OCI-LY3 (cell line): ENCODE measurements at regions not wholly inside any gene's neighbourhood (a gene's known extent, or its start where the extent isn't known, plus 50 kb on each side); places are given as distances from the start of the nearest gene placed in this dataset.

ENCODE experiments used
- H2AFZ ChIP-seq: fragments of 200-600, 300-600 bp; shearing (Covaris generic); 2 replicates; pipeline ENCODE4 v1.6.0; 2014; ENCODE audit warnings: antibody characterized with exemption, low read depth, low read length
- H3K27ac ChIP-seq: fragments of 200-600, 300-600 bp; sonication (generic); 2 replicates; pipeline ENCODE4 v1.5.1; 2014; ENCODE audit warnings: mild to moderate bottlenecking, low read length, moderate library complexity, mixed read lengths
- H3K27me3 ChIP-seq: fragments of 200-600, 300-600 bp; sonication (generic); 2 replicates; pipeline ENCODE4 v1.6.1; 2014; ENCODE audit warnings: low read depth, low read length, mixed read lengths
- H3K36me3 ChIP-seq: fragments of 200-600, 300-600 bp; sonication (generic); replicated peaks from 2 replicates; pipeline ENCODE3; 2014; ENCODE audit warnings: low read depth, low read length, mixed read lengths
- H3K4me1 ChIP-seq: fragments of 300-600, 200-600 bp; sonication (generic); 2 replicates; pipeline ENCODE4 v1.6.1; 2014; ENCODE audit warnings: low read length, mixed read lengths
- H3K4me2 ChIP-seq: fragments of 200-600, 300-600 bp; sonication (generic); 2 replicates; pipeline ENCODE4 v1.6.1; 2014; ENCODE audit warnings: low read length, mixed read lengths
- H3K4me3 ChIP-seq: fragments of 300-600, 200-600 bp; sonication (generic); 2 replicates; pipeline ENCODE4 v1.5.1; 2014; ENCODE audit warnings: antibody characterized with exemption, mild to moderate bottlenecking, low read length, moderate library complexity
- H3K79me2 ChIP-seq: fragments of 300-600, 200-600 bp; shearing (Covaris generic); 2 replicates; pipeline ENCODE4 v1.6.1; 2014; ENCODE audit warnings: mild to moderate bottlenecking, low read length, mixed read lengths
- H3K9ac ChIP-seq: fragments of 300-600, 200-600 bp; shearing (Covaris generic); 2 replicates; pipeline ENCODE4 v1.6.0; 2014; ENCODE audit warnings: mild to moderate bottlenecking, low read length, moderate library complexity
- H3K9me3 ChIP-seq: fragments of 200-600, 300-600 bp; shearing (Covaris generic); 2 replicates; pipeline ENCODE4 v1.6.1; 2014; ENCODE audit warnings: low read length, mixed read lengths; ENCODE audit not compliant: insufficient read depth
- H4K20me1 ChIP-seq: fragments of 200-600, 300-600 bp; sonication (generic); 2 replicates; pipeline ENCODE4 v1.6.1; 2016; ENCODE audit warnings: low read length, mixed read lengths; ENCODE audit not compliant: insufficient read depth
- EZH2phosphoT487 ChIP-seq: fragments of 200-600 bp; shearing (Covaris generic); IDR thresholded peaks from 2 replicates; pipeline ENCODE4 v1.6.1; 2018; ENCODE audit warnings: antibody characterized with exemption, mixed run types, low read depth
- TF ChIP-seq, protein P1 (sequence below): fragments of 200-600, 300-600 bp; sonication (generic); IDR thresholded peaks from 2 replicates; pipeline ENCODE4 v1.5.1; 2014; ENCODE audit warnings: antibody characterized with exemption, low read length, low read depth

DNA sequence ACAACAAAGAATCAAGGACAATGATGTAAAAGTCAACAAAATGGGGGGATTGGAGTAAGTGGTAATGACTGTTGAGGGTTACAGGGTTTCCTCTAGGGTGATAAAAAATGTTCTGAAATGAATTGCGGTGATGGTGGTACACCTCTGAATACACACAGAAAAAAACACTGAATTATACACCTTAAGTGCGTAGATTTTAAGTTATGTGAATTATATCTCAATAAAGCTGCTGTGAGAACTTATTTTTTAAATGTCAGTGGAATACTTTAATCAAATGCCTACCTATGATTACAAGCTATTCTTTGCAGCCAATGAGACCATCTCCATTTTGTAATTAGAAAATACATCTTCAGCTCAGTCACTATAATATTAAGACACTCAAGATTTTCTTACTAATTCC, 53.5 kb downstream of the ZNF608 start:
- H3K9ac ChIP-seq = no peak overlapping the region
- no peak overlapping the region for H3K4me2 ChIP-seq
- H3K9me3 ChIP-seq = no peaks in the 10 kb centered on the region
- H3K27ac ChIP-seq = no peak overlapping the region
- no peak overlapping the region for H3K4me3 ChIP-seq
- H3K4me1 ChIP-seq = no peaks in the 10 kb centered on the region
- no peaks in the 10 kb centered on the region for H3K27me3 ChIP-seq
- no peaks in the 10 kb centered on the region for H4K20me1 ChIP-seq
- H3K36me3 ChIP-seq = no peaks in the 10 kb centered on the region
- no peak overlapping the region for H2AFZ ChIP-seq
- TF ChIP-seq EZH2phosphoT487 = no peak
- TF ChIP-seq, protein P1, sequence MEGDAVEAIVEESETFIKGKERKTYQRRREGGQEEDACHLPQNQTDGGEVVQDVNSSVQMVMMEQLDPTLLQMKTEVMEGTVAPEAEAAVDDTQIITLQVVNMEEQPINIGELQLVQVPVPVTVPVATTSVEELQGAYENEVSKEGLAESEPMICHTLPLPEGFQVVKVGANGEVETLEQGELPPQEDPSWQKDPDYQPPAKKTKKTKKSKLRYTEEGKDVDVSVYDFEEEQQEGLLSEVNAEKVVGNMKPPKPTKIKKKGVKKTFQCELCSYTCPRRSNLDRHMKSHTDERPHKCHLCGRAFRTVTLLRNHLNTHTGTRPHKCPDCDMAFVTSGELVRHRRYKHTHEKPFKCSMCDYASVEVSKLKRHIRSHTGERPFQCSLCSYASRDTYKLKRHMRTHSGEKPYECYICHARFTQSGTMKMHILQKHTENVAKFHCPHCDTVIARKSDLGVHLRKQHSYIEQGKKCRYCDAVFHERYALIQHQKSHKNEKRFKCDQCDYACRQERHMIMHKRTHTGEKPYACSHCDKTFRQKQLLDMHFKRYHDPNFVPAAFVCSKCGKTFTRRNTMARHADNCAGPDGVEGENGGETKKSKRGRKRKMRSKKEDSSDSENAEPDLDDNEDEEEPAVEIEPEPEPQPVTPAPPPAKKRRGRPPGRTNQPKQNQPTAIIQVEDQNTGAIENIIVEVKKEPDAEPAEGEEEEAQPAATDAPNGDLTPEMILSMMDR = no peak
- H3K79me2 ChIP-seq = no peaks in the 10 kb centered on the region

DNA sequence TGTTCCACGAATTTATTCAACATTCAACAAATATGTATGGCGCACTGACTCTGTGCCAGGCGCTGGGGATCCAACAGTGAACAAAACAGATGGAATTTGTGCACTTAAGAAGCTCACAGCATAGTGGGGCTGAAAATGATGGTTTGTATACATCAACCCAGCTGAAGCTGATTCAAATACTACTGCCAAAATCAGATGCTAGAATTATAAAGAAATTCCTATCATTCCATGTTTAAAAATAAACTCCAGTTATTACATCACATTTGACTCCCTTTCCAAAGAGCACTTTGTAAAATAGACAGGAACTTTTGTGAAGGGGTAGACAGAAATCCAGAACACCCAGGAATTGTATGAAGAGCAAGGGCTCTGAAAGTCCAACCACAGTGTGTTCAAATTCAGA, 54.1 kb downstream of the ZNF608 start:
- Histone ChIP-seq H3K36me3 (no peaks in the 10 kb centered on the region), H3K27ac (no peak overlapping the region), H2AFZ (no peak overlapping the region), H3K4me2 (no peak overlapping the region), H3K79me2 (no peaks in the 10 kb centered on the region), H3K9ac (no peak overlapping the region), H3K27me3 (no peaks in the 10 kb centered on the region), H3K4me3 (no peak overlapping the region), H3K4me1 (no peaks in the 10 kb centered on the region), H3K9me3 (no peaks in the 10 kb centered on the region), H4K20me1 (no peaks in the 10 kb centered on the region)
- no peak for TF ChIP-seq EZH2phosphoT487
- TF ChIP-seq, protein P1 = no peak

DNA sequence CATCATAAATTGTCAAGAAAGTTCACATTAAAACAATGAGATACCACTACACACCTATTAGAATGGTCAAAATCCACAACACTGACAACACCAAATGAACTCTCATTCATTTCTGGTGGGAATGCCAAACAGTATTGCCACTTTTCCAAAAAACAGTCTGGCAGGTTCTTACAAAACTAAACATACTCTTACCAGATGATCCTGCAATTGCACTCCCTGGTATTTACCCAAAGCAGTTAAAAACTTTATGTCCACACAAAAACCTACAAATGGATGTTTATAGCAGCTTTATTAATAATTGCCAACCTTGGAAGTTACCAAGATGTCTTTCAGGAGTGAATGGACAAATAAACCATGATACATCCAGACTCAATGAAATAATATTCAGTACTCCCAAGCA, 56.8 kb downstream of the ZNF608 start:
- H3K4me2 ChIP-seq = no peak overlapping the region
- H3K4me3 ChIP-seq = no peak overlapping the region
- no peaks in the 10 kb centered on the region for H3K36me3 ChIP-seq
- H3K4me1 ChIP-seq = no peaks in the 10 kb centered on the region
- H3K79me2 ChIP-seq = no peaks in the 10 kb centered on the region
- no peak for TF ChIP-seq EZH2phosphoT487
- TF ChIP-seq, protein P1 = no peak
- H2AFZ ChIP-seq = no peak overlapping the region
- no peak overlapping the region for H3K27ac ChIP-seq
- H4K20me1 ChIP-seq = no peaks in the 10 kb centered on the region
- no peaks in the 10 kb centered on the region for H3K9me3 ChIP-seq
- no peak overlapping the region for H3K9ac ChIP-seq
- H3K27me3 ChIP-seq = no peaks in the 10 kb centered on the region

DNA sequence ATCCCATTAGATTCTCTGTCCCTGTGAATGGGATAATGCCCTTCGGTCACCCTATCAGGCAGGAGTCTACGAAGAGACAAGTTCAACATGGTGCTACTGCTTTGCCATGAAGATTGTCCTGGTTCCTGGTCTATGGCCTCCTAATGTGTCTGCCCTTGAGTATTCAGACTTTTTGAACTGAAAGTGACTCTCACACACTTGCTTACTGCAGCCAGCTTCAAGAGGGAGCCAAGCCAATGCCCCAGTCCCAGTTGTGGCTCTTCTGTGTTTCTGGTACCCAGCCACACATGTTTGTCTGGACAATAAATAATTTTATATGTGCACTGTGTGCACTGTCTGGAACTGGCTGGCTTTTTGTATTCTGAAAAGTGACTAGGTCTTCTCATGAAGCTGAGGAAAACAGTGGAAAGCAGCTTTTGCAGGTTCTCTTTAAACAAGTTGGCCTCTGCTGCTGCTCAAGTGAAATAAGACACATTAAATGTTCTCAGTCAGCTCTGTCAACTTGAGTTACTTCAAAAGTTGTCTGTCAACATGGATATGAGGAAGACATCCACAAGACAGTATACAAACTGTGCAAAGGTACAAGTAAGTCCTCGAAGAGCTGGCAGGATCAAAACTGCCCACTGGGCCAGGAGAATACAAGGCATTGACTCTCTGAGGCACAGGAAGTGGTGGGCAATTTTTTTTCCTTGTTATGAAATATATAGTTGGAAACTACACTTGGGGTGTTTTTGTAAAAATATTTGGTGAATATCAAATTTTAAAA, 60.0 kb downstream of the ZNF608 start:
- Histone ChIP-seq H3K4me1 (no peaks in the 10 kb centered on the region), H3K79me2 (no peaks in the 10 kb centered on the region), H4K20me1 (no peaks in the 10 kb centered on the region), H3K36me3 (no peaks in the 10 kb centered on the region), H3K9me3 (no peaks in the 10 kb centered on the region), H2AFZ (no peak overlapping the region), H3K27me3 (no peaks in the 10 kb centered on the region), H3K4me3 (no peak overlapping the region), H3K27ac (no peak overlapping the region), H3K9ac (no peak overlapping the region), H3K4me2 (no peak overlapping the region)
- TF ChIP-seq, protein P1 = no peak
- TF ChIP-seq EZH2phosphoT487 = no peak
